IPS-NIHi7 (cell line): ENCODE measurements at regions not wholly inside any gene's neighbourhood (a gene's known extent, or its start where the extent isn't known, plus 50 kb on each side); places are given as distances from the start of the nearest gene placed in this dataset.

ENCODE experiments used
- DNase-seq: peaks from one replicate; pipeline ENCODE4 v3.0.0; 2012; ENCODE audit warnings: mixed read lengths; ENCODE audit errors: extremely low spot score

- DNase-seq: no peak
Observed at GRCh38 chr16:64168371-64168770, 953.5 kb downstream of the CDH11 start.

- no peak for DNase-seq
Observed at GRCh38 chr16:64167936-64168335, 953.9 kb downstream of the CDH11 start.

GRCh38 chr16:64165368-64165767 lies 956.5 kb downstream of the CDH11 start:
- no peak for DNase-seq

- no peak for DNase-seq
Observed at GRCh38 chr16:64162613-64163375, 959.1 kb downstream of the CDH11 start.

GRCh38 chr16:64159976-64160375 lies 961.9 kb downstream of the CDH11 start:
- no peak for DNase-seq

- DNase-seq: no peak
Observed at GRCh38 chr16:64158941-64159588, 962.8 kb downstream of the CDH11 start.

GRCh38 chr16:64153718-64154117 lies 968.1 kb downstream of the CDH11 start:
- DNase-seq: no peak

GRCh38 chr16:64151990-64152767 lies 969.7 kb downstream of the CDH11 start:
- no peak for DNase-seq

- DNase-seq: no peak
Observed at GRCh38 chr16:64150193-64150592, 971.7 kb downstream of the CDH11 start.

- no peak for DNase-seq
Observed at GRCh38 chr16:64149756-64150155, 972.1 kb downstream of the CDH11 start.

- DNase-seq: no peak
Observed at GRCh38 chr16:64148356-64148755, 973.5 kb downstream of the CDH11 start.

GRCh38 chr16:64147941-64148340 lies 973.9 kb downstream of the CDH11 start:
- no peak for DNase-seq

- no peak for DNase-seq
Observed at GRCh38 chr16:64144617-64145016, 977.2 kb downstream of the CDH11 start.

GRCh38 chr16:64138621-64139020 lies 983.2 kb downstream of the CDH11 start:
- DNase-seq: no peak

- DNase-seq: no peak
Observed at GRCh38 chr16:64138006-64138405, 983.9 kb downstream of the CDH11 start.

GRCh38 chr16:64136743-64137142 lies 985.1 kb downstream of the CDH11 start:
- DNase-seq: no peak

- no peak for DNase-seq
Observed at GRCh38 chr16:64136314-64136713, 985.5 kb downstream of the CDH11 start.

- no peak for DNase-seq
Observed at GRCh38 chr16:64133366-64133765, 988.5 kb downstream of the CDH11 start.

- no peak for DNase-seq
Observed at GRCh38 chr16:64132759-64133361, 989.0 kb downstream of the CDH11 start.

- DNase-seq: no peak
Observed at GRCh38 chr16:64132190-64132589, 989.7 kb downstream of the CDH11 start.

GRCh38 chr16:64131423-64131822 lies 990.4 kb downstream of the CDH11 start:
- DNase-seq: no peak

GRCh38 chr16:64130140-64130539 lies 991.7 kb downstream of the CDH11 start:
- no peak for DNase-seq
